ENCODE measurements at regions not wholly inside any gene's neighbourhood (a gene's known extent, or its start where the extent isn't known, plus 50 kb on each side); places are given as distances from the start of the nearest gene placed in this dataset.

- TF ChIP-seq CTCF (IDR thresholded peaks at IDR 0.05; ENCODE audit: insufficient read depth, low read length, poor library complexity, severe bottlenecking): no peak
- no peaks in the 10 kb centered on the region for H3K36me3 ChIP-seq (ENCODE audit: control insufficient read depth, insufficient read depth, low read length)
- DNase-seq (ENCODE audit: low read depth): no peak
- no peaks in the 10 kb centered on the region for H3K27me3 ChIP-seq (ENCODE audit: control insufficient read depth, insufficient read depth, low read length)
- no peak overlapping the region for H3K4me3 ChIP-seq (ENCODE audit: low read depth, low read length)
These were observed 107.7 kb upstream of the ZNF32 start for GRCh38 chr10:43756341-43756740.

- TF ChIP-seq CTCF (IDR thresholded peaks at IDR 0.05; ENCODE audit: insufficient read depth, low read length, poor library complexity, severe bottlenecking): no peak
- H3K27me3 ChIP-seq (ENCODE audit: control insufficient read depth, insufficient read depth, low read length): no peaks in the 10 kb centered on the region
- no peak overlapping the region for H3K4me3 ChIP-seq (ENCODE audit: low read depth, low read length)
- H3K36me3 ChIP-seq (ENCODE audit: control insufficient read depth, insufficient read depth, low read length): no peaks in the 10 kb centered on the region
- DNase-seq (ENCODE audit: low read depth): no peak
These were observed 106.0 kb upstream of the ZNF32 start for GRCh38 chr10:43754569-43755260.

GRCh38 chr10:43753397-43754061 is 104.8 kb upstream of the ZNF32 start:
- Histone ChIP-seq H3K27me3 (ENCODE audit: control insufficient read depth, insufficient read depth, low read length) (no peaks in the 10 kb centered on the region), H3K36me3 (ENCODE audit: control insufficient read depth, insufficient read depth, low read length) (no peaks in the 10 kb centered on the region), H3K4me3 (ENCODE audit: low read depth, low read length) (no peak overlapping the region)
- DNase-seq (ENCODE audit: low read depth): no peak
- TF ChIP-seq CTCF (IDR thresholded peaks at IDR 0.05; ENCODE audit: insufficient read depth, low read length, poor library complexity, severe bottlenecking): no peak

GRCh38 chr10:43752682-43753081 is 104.0 kb upstream of the ZNF32 start:
- H3K27me3 ChIP-seq (ENCODE audit: control insufficient read depth, insufficient read depth, low read length): no peaks in the 10 kb centered on the region
- TF ChIP-seq CTCF (IDR thresholded peaks at IDR 0.05; ENCODE audit: insufficient read depth, low read length, poor library complexity, severe bottlenecking): no peak
- no peaks in the 10 kb centered on the region for H3K36me3 ChIP-seq (ENCODE audit: control insufficient read depth, insufficient read depth, low read length)
- no peak for DNase-seq (ENCODE audit: low read depth)
- H3K4me3 ChIP-seq (ENCODE audit: low read depth, low read length): no peak overlapping the region

- no peaks in the 10 kb centered on the region for H3K36me3 ChIP-seq (ENCODE audit: control insufficient read depth, insufficient read depth, low read length)
- no peak overlapping the region for H3K4me3 ChIP-seq (ENCODE audit: low read depth, low read length)
- TF ChIP-seq CTCF (IDR thresholded peaks at IDR 0.05; ENCODE audit: insufficient read depth, low read length, poor library complexity, severe bottlenecking): no peak
- no peaks in the 10 kb centered on the region for H3K27me3 ChIP-seq (ENCODE audit: control insufficient read depth, insufficient read depth, low read length)
- no peak for DNase-seq (ENCODE audit: low read depth)
These were observed 103.0 kb upstream of the ZNF32 start for GRCh38 chr10:43751646-43752045.

Measured in kidney epithelial cell (primary cell).